MM.1S (cell line): ENCODE measurements at regions not wholly inside any gene's neighbourhood (a gene's known extent, or its start where the extent isn't known, plus 50 kb on each side); places are given as distances from the start of the nearest gene placed in this dataset.

Experiments used
- CTCF ChIP-seq: fragments of 300-600 bp; sonication (generic); IDR thresholded peaks from 2 replicates; pipeline ENCODE4 v1.5.1; 2016; ENCODE audit warnings: antibody characterized with exemption, low read length, mixed read lengths
- EZH2 ChIP-seq: fragments of 300-600 bp; sonication (generic); optimal IDR thresholded peaks from 2 replicates; pipeline ENCODE3; 2017; ENCODE audit warnings: low read depth, mild to moderate bottlenecking, antibody characterized with exemption, low read length, mixed read lengths

GRCh38 chr5:171695804-171696203 is 89.8 kb upstream of the SMIM23 start:
- TF ChIP-seq CTCF (no peak), EZH2 (no peak)
